ENCODE measurements at regions not wholly inside any gene's neighbourhood (a gene's known extent, or its start where the extent isn't known, plus 50 kb on each side); places are given as distances from the start of the nearest gene placed in this dataset.
"Not testable (repeated sequence)": the region's sequence is repeated elsewhere in the genome, so short reads cannot be mapped to it uniquely, and the experiment has no call there.

DNA sequence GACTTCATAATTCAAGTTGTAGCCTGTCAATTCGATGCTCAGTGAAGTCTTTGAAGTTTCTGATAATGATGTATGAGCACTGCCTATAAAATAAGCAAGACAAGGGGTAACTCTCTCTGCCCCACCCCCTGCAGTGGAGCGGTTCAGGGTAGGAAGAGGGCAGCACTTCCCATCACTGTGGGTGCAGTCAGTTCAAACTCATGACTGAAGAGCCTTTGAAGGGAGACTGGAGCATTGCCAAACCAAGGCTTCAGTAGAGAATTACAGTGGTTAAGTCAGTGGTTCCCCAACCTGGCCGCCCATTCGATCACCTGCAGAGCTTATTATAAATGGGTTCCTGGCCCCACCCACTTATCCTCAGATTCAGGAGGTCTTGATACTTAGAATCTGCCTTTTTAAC, 190.6 kb downstream of the SHQ1 start:
- H3K4me3 ChIP-seq (replicated peaks; ENCODE audit: low read depth, low read length): no peak overlapping the region
- TF ChIP-seq, protein P1, sequence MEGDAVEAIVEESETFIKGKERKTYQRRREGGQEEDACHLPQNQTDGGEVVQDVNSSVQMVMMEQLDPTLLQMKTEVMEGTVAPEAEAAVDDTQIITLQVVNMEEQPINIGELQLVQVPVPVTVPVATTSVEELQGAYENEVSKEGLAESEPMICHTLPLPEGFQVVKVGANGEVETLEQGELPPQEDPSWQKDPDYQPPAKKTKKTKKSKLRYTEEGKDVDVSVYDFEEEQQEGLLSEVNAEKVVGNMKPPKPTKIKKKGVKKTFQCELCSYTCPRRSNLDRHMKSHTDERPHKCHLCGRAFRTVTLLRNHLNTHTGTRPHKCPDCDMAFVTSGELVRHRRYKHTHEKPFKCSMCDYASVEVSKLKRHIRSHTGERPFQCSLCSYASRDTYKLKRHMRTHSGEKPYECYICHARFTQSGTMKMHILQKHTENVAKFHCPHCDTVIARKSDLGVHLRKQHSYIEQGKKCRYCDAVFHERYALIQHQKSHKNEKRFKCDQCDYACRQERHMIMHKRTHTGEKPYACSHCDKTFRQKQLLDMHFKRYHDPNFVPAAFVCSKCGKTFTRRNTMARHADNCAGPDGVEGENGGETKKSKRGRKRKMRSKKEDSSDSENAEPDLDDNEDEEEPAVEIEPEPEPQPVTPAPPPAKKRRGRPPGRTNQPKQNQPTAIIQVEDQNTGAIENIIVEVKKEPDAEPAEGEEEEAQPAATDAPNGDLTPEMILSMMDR (IDR thresholded peaks at IDR 0.05; ENCODE audit: low read length, missing control alignments): no peak
- no peak for DNase-seq (ENCODE audit: low read depth)

DNA sequence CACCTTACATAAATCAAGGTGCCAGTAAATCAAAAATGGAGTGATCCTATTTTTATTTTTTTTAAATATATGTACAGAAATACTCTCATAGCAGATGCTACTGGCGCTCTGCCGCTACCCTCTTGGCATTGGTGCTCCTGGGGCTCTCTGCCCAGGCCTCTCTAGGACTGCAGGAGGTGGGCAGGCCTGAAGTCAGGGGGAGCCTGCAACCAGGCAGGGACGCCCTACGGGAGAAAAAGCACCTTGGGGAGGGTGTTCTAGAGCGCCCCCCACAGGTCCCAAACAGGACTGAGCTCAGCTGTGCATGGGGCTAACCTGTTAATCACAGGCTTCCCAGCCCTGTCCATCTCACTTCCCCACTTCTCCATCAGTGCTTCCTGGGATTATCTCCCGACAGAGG, 192.5 kb downstream of the SHQ1 start:
- TF ChIP-seq, protein P1 (IDR thresholded peaks at IDR 0.05; ENCODE audit: low read length, missing control alignments): no peak
- no peak for DNase-seq (ENCODE audit: low read depth)
- no peak overlapping the region for H3K4me3 ChIP-seq (replicated peaks; ENCODE audit: low read depth, low read length)

DNA sequence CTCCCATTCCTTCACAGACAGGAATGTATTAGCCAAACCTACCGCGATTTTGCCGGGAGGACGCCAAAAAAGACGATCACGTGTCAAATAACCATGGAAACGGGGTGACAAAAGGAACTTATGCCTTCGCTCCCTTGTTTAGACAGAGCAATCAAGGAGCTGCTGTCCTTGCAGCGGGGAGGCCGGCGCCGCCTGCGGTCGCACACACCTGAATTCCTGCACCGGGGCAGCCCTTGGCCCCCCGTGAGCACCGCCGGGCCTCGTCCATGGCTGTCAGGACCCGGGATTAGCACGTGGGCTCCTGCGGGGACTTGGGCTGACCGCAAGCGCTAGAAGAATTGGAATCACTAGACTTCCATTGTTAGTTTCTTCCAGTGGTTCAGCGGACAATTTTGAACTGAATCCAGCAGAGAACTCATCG, 193.1 kb downstream of the SHQ1 start:
- TF ChIP-seq, protein P1 (IDR thresholded peaks at IDR 0.05; ENCODE audit: low read length, missing control alignments): no peak
- H3K4me3 ChIP-seq (replicated peaks; ENCODE audit: low read depth, low read length): no peak overlapping the region

DNA sequence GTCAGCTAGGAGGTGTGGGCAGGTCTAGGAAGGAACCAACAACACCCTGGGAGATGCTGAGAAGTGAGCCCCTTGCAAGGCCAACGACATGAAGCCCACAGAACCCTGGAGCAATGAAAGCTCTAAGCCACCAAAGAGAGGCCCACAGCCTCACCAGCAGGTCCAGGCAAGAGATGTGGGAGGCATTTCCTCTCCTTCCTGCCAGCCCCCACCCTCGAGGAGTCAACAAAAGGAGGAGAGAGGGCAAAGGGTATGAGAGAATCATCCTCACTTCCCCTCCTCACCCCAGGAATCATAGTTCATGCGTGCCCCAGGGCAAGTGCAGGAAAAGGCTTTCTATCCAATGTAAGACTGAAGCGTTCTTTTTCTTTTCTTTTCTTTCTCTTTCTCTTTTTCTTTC, 195.8 kb downstream of the SHQ1 start:
- TF ChIP-seq, protein P1 (IDR thresholded peaks at IDR 0.05; ENCODE audit: low read length, missing control alignments): no peak

More for the DNA sequence above, 193.1 kb downstream of the SHQ1 start:
- DNase-seq (ENCODE audit: low read depth): peak; percentile 18

DNA sequence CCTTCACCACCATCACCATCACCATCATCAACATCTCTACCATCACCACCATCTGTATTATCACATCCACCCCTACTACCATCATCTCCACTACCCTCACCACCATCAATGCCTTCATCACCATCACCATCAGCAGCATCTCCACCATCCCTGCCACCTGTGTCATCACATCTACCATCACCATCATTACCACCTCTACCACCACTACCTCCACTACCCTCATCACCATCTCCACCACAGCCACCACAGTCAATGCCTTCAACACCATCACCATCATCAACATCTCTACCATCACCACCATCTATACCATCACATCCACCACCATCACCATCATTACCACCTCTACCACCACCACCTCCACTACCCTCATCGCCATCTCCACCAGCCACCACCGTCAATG, 196.7 kb downstream of the SHQ1 start:
- no peak overlapping the region for H3K4me3 ChIP-seq (replicated peaks; ENCODE audit: low read depth, low read length)
- no peak for DNase-seq (ENCODE audit: low read depth)
- TF ChIP-seq, protein P1 (IDR thresholded peaks at IDR 0.05; ENCODE audit: low read length, missing control alignments): no peak

More for the DNA sequence above, 195.8 kb downstream of the SHQ1 start:
- H3K4me3 ChIP-seq (replicated peaks; ENCODE audit: low read depth, low read length): no peak overlapping the region
- DNase-seq (ENCODE audit: low read depth): no peak

DNA sequence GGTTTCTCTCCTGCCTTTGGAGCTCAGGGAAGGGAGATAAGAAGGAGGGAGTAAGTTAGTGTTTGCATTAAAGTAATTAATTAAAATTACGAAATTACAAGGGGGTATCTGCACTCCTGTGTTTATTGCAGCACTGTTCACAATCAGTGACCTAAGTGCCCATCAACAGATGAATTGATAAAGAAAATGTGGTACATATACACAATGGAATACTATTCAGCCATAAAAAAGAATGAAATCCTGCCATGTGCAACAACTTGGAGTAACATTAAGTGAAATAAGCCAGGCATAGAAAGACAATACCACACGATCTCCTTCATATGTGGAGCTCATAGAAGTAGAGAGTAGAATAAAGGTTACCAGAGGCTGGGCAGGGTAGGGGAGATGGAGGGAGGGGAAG, 202.0 kb downstream of the SHQ1 start:
- H3K4me3 ChIP-seq (replicated peaks; ENCODE audit: low read depth, low read length): no peak overlapping the region
- DNase-seq (ENCODE audit: low read depth): no peak
- TF ChIP-seq, protein P1 (IDR thresholded peaks at IDR 0.05; ENCODE audit: low read length, missing control alignments): no peak

DNA sequence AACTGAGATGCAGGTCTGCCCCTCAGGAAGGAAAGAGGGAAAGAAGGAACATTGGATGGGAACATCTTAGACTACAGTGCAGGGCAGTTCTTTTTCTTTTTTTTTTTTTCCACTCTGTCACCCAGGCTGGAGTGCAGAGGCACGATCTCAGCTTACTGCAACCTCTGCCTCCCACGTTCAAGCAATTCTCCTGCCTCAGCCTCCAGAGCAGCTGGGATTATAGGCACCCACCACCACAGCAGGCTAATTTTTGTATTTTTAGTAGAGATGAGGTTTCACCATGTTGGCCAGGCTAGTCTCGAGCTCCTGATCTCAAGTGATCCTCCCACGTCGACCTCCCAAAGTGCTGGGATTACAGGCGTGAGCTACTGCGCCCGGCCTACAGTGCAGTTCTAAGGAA, 204.6 kb downstream of the SHQ1 start:
- not testable (repeated sequence) for H3K4me3 ChIP-seq (replicated peaks; ENCODE audit: low read depth, low read length); DNase-seq (ENCODE audit: low read depth)

All from fibroblast of pulmonary artery (primary cell).